Stimulated activated CD4-positive, alpha-beta T cell treated with anti-CD3 and anti-CD28 coated beads, Interleukin-2, amount 100 ng/mL, for 24 hours (primary cell): ENCODE measurements at regions not wholly inside any gene's neighbourhood (a gene's known extent, or its start where the extent isn't known, plus 50 kb on each side); places are given as distances from the start of the nearest gene placed in this dataset.
"Not testable (repeated sequence)": the region's sequence is repeated elsewhere in the genome, so short reads cannot be mapped to it uniquely, and the experiment has no call there.

Source experiments
- DNase-seq, 2 donors: peaks; one replicate each; pipeline ENCODE4 v3.0.0-alpha.2; 2020

DNA sequence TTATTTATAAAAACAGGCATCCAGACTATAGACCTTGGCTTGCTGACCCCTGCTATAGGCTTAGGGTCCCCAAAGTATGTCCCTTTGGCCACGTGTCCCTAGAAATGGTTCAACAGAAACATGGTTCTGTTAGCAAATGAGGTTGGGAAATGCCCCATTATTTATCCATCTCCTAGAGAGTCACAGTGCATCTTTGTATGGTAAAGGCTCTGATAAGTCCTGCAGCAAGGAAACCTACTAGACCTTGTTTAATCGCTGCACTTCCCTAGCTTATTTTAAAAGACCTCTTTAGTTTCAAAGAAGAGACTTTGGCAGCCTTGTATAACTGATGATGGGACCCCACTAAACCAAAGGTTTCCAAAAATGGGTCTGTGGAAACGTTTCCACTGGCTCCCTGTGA is 471.5 kb downstream of the MED13L start:
- DNase-seq, result no peak

DNA sequence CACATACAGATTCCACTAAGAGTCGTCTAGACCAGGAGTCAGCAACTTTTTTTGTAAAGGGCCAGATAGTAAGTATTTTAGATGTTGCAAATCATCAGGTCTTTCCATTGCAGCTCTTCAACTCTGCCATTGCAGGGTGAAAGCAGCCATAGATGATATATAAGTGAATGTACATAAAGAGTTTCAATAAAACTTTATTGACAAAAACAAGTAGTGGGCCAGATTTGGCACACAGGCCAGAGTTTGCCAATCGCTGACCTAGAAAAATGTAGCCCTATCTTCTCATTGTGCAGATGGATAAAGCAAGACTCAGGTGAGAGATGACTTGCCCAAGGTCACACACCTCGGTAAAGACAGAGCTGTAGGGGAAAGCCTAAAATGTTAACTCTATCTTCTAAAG is 474.7 kb downstream of the MED13L start:
- DNase-seq, result no peak

DNA sequence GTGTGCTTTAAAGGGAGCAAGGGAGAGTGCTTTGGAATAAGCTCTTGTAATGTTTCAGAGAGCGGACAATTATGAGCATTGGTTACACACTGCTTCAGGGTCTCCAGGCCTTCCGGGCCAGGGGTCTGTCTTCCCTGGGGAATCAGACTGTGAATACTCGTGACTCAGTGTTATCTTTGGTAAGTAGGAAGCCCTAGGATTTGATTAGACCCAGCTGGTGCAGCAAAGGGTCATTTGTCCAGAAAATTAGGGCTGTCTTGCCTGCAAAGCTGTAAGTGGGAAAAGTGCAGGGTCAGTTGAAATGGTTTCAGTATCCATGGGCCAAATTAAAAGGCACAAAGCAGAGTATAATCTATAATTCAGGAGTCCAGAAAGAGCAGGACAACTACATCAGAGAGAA is 475.6 kb downstream of the MED13L start:
- no peak for DNase-seq

DNA sequence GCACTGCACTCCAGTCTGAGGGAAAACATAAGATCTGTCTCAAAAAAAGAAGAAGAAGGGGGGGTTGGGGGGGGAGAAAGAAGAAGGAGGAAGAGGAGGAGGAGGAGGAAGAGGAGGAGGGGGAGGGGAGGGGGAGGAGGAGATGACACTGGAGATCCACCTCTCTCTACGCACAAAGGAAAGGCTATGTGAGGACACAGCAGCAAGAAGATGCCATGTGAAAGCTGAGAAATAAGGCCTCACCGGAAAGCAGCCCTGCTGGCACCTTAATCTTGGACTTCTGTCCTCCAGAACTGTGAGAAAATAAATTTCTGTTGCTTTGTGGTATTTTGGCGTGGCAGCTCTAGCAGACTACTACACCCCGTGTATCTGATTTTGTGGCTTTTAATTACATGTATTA is 477.9 kb downstream of the MED13L start:
- no peak for DNase-seq

DNA sequence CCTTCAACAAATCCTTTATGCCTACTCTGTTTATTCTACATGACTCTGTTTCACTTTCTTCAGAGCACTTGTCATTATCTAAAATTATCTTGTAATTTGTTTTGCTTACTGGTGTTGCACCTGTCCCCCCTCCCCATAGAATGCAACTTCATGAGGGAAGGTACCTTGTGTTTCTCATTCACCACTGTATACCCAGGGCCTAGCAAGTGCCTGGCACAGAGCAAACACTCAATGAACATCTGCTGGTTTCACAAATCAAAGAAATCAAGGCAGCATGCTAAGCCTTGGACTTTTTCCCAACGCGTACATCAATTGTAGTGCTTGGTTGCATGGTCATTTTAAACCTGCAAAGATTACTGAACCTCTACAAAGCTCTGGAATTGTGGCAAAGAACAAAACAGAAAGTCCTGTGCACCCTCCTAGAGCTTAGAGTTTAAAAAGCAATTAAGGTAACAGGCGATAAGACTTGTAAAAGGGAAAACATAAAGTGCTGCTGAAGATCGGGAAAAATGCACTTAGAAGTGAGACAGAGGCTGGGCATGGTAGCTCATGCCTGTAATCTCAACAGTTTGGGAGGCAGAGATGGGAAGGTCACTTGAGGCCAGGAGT is 479.1 kb downstream of the MED13L start:
- no peak for DNase-seq

DNA sequence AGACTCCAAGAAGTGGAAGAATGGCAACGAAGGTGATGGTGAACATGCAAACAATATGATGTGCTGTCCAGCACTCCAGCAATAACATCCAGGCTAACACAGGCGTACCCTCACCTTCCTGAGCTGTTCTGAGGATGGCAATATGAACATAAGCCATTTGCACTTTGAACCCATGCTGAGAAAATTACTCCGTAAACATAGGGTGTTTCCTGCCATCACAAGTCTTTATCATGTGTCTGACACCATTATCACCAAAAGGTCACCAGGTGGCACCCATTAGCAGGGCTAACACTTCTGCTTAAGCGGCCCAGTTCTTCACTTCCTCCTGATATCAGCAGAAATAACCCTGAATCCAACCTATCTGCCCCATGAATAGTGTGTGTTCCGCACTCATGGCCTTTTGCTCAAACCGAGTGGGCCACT is 482.8 kb downstream of the MED13L start:
- no peak for DNase-seq

DNA sequence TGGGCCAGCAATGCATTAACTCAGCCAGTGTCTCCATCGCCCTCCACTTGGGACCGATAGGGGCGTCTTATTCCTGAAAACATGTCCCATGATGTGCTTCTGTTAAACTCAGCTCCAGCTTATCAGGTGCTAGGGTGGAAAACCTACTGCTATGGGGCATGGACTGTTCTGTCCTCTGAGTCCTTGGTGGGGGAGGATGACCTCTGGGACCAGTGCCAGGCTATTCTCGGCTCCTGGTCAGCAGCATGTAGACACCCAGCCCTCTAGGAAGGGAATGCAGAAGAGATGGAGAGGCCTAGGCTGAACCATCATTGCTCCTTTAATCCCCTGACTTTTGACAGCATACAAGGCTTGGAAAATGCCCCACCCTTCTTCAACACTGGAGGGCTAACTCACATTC is 486.2 kb downstream of the MED13L start:
- DNase-seq, result no peak

DNA sequence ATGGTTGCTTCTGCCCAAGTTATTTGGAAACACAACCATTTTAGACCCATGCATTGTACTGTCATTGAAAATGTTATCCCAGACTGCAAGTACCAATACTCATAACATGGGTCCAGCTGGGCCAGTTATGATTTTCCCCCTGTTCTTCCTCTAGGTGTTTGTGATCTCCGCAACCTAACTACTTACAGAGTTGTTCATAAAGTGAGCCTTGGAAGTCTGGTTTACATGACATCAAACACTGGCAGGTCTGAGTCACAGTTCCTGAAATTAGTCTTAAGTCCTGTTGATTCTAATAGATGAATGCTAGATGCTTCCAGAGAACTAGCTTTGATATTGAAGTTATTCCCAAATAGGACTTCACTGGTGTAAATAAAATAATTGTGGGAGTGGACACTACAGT is 487.0 kb downstream of the MED13L start:
- DNase-seq, result no peak

DNA sequence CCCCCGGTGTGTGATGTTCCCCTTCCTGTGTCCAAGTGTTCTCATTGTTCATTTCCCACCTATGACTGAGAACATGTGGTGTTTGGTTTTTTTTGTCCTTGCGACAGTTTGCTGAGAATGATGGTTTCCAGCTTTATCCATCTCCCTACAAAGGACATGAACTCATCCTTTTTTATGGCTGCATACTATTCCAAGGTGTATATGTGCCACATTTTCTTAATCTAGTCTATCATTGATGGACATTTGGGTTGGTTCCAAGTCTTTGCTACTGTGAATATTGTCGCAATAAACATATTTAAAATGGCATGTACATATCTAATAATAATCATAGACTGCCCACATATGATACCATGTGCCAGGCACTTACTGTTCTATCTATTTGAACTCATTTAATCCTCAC is 491.0 kb downstream of the MED13L start:
- not testable (repeated sequence) for DNase-seq

DNA sequence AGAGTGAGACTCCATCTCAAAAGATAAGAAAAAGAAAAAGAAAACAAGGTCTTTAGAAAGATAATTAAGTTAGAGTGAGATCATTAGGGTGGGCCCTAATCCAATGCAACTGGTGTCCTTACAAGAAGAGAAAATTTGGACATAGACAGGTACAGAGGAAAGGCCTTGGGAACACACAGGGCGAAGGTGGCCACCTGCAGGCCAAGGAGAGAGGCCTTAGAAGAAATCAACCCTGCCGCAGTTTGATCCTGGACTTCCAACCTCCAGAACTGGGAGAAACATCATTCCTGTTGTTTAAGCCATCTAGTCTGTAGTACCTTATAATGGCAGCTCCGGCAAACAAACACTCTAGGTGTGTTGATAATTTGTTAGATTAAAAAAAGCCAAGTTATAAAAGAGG is 491.9 kb downstream of the MED13L start:
- no peak for DNase-seq

DNA sequence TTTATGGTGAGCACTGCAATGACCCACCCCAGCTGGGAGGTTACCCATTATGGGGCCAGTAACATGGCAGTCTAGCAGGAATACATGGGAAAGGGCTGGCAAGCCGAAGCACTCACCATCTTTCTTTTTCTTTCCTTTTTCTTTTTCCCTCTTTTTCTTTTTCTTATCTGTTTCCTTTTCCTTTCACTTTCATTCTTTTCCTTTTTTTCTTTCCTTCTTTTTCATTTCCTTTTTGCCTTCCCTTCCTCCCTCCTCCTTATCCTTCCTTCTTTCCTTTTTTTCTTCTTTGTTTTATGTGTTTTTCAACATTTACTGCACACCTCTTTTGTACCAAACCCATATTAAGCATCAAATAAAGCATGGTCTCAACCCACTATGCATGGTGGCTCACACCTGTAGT is 501.1 kb downstream of the MED13L start:
- DNase-seq, result no peak

DNA sequence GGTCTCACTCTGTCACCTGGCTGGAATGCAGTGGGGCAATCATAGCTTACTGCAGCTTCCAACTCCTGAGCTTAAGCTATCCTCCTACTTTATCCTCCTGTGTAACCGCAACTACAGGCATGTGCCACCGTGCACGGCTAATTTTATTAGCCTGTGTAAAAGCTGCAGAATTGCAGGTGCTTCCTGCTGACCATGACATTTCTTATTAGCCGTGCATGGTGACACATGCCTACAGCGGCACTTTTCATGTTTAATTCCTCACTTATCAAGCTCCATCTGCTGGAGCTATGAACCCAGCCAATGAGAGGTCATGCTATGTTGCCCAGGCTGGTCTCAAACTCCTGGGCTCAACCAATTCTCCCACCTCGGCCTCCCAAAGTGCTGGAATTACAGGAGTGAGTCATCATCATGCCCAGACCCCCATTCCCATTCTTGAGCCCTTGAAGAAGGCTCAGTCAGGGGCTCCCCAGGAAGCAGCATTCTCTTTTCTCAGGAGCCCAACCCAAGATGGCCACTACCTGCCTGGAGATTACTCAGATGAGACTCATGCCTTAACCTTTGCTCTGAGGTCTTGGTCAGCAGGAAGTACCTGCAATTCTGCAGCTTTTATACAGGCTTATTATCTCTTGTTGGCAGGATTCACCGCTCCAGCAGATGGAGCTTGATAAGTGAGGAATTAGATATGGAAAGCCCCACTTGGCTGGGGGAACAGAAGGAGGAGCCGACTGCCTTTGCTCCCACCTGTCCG is 503.2 kb downstream of the MED13L start:
- DNase-seq, result no peak

DNA sequence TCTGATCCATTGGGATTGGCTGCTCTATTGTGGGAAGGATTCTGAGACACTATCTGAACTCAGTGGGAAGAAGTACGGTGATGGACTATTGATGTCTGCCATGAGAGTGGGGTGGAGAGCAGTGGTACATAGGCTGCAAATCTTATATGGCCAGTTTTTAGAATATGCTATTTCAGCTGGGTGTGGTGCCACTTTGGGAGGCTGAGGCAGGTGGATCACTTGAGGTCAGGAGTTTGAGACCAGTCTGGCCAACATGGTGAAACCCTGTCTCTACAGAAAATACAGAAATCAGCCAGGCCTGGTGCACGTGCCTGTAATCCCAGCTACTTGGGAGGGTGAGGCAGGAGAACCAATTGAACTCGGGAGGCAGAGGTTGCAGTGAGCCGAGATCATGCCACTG is 505.9 kb downstream of the MED13L start:
- no peak for DNase-seq

DNA sequence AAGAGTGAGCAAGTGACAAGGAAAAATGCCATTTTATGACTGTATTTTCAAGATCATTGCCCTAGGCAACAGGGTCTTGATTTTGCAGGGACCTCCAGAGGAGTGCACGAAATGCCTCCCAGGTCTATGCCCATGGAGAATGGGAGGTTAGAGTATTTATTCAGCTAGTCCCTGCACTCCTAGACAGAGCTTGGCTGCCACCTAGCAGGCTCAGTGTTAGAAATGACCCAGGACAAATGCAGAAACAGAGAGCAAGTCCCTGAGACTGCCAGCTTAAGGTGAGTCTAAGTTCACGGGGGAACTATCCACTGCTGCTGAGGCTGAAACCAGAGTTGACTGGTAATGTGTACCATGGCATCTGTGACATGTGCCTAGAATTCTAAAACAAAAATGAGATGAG is 506.4 kb downstream of the MED13L start:
- no peak for DNase-seq

DNA sequence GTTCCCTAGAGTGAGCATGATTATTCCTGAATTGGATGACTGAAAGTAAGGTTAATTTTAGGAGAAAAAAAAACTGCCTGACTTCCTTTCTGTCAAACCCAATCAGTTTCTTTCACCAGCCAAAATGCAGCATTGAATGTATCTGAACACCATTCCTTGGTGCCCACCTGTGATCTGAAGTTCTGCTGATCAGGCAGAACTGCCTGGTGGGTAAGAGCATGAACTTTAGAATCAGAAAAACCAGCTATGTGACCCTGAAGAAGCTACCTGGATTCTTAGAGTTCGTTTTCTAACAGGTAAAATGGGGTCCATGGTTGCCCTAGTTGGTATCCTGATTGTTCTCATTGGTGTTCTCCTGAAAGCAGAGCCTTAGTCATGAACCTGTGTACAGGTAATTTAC is 506.9 kb downstream of the MED13L start:
- DNase-seq, result no peak

DNA sequence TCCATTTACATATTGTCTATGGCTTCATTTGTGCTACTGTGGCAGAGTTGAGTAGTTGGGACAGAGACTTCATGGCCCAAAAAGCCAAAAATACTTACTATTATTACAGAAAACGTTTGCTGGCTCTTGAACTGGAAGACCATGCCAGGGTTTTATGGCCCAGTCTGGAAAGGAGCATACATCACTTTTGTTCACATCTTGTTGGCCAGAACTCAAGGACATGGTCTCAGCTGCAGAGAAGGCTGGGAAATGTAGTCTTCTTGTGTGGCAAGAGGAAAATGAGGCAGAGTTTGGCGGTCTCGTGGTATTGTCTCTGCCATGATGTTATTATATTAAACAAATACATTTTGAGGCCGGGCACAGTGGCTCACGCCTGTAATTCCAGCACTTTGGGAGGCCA is 509.6 kb downstream of the MED13L start:
- no peak for DNase-seq

DNA sequence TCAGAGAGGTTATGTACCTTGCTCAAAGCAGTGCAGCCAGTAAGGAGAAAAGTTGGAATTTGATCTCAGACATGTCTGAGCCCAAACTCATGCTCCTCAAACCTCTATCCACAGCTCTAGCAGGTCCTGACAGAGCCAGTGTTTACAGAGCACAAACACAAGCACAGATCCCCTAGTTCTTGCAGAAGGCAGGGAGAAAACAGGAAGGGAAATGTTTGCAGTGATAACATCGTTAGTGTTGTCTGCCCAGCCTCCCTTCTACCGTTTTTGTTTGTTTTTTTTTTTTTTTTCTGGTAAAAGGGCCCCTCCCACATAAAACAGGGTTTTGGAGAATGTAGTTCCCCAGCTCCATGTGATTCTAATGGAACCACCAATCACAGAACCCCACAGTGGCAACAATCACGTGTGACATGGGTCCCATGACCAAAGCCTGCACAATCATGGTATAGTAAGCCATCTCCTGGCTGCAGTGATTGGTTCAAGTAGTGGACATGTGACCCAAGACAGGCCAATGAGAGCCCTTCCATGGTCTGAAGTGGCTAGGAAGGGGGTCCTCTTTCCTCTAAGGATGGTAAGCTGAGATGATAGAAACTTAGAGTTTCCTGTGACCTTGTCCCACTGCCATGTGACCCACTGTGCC is 513.4 kb downstream of the MED13L start:
- no peak for DNase-seq

DNA sequence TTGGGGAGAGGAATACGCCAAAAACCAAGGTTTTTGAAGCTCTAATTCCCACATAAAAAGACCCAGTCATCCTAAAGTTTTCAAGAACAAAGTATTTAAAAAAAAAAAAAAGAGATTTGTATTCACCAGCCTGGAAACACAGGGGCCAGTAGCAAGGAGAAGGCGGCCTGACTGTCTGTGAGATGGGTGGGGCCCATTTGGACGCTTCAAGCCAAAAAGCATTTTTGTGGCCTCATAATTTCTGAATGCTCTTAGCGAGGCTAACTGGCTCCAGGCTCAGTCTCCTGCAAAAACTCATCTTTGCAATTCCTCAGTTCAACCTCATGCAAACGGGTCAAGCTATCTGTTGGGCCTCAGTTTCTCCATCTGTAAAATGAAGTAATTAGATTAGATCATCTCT is 514.1 kb downstream of the MED13L start:
- DNase-seq, result no peak

DNA sequence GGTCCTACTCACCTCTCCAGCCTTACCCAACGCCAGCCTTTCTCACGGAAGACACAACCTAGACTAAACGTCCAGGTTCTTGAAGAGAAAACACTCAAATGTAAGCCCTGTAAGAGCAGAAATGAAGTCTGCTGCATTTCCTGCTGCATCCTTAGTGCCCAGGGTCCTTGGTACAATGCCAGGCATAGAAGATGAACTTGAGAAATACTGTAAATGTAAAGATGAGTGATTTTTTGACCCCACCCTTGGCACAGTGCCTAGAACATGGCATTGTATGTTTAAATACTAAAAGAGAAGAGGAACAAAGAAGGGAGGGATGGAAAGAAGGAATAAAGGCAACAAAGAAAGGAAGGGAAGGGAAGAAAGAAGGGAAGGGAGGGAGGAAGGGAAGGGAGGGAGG is 514.6 kb downstream of the MED13L start:
- no peak for DNase-seq

DNA sequence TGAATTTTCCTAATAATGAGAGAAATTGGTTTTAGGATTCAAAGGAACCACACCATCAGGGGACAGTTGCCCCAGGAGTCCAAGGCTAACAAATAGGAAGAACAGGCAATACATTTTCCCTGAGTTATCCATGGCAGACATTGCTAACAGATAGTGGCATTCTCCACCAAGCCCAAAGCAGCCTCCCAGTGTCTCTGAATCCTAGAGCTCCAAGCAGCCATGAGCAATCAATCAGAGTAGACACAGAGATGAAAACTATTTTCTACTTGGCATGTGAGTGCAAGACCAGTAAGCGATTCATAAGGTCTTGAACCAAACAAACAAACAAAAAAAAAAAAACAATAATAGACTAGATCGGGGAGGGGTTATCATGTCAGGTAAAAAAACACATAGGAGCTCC is 515.7 kb downstream of the MED13L start:
- DNase-seq, result no peak

DNA sequence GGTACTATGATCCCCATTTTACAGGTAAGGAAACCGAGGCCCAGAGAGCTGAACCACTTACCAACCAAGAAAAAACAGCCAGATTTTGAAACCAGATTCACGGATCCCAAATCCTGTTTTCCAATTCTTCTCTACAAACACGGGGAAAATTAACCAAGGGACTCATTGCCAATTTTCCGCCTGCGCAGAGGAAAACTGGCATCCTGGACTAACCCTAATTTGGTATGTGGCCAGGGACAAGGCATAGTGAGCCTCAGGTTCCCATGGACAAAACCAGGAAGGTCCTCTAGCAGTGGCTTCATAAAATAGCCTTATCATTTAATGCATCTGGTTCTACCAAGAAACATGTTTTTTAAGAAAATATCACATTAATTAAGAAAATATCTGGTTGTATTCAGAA is 517.3 kb downstream of the MED13L start:
- DNase-seq, result no peak

DNA sequence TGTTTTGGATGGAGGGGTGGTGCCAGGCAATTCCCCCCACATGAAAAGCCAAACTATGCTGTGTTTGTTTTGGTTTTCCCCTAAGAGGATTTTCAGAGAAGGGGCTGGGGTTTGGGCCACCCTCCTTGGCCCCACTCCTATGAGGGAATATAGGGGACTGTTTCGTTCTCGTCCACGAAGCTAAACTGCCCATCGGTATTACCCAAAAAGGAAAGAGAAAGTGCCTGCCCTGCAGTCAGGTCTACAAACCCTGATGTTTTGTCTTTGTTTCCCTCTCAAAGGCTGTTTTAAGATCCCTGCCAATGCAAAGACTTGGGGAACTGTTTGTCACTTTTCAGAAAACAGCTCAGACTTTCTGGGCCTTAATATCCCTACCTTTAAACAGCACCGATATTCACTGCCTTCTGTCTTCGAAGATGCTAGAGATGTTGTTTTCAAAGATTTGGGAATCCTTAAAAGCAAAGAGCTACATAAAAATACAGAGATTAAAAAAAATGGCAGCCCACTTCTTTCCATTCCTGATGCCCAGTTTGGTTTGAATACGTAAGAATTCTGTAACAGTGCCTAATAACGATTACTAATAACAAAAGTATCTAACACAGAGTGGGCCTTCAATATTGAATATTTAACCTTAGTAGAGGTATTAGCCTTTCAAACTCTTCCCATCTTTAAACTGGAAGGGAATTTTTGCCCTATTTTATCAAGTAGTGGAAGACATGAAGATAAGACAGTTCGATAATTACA is 518.4 kb downstream of the MED13L start:
- no peak for DNase-seq

DNA sequence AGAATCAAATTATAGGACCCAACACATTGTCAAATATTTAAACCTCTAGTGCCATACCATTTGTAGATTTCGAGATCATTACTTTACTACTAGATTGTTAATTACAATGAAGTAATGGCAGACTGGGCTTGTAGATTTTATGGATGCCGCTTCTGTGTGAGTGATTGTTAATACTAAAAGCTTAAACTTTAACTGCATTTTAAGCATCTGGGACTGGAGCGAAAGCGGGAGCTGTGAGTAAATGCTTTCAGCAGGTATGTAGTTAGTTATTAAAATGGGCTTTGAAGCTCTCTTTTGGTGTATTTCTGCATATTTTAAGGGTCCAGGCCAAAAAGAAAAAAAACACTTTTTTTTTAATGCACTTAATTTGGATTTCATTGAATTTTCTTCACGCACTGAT is 519.3 kb downstream of the MED13L start:
- no peak for DNase-seq

DNA sequence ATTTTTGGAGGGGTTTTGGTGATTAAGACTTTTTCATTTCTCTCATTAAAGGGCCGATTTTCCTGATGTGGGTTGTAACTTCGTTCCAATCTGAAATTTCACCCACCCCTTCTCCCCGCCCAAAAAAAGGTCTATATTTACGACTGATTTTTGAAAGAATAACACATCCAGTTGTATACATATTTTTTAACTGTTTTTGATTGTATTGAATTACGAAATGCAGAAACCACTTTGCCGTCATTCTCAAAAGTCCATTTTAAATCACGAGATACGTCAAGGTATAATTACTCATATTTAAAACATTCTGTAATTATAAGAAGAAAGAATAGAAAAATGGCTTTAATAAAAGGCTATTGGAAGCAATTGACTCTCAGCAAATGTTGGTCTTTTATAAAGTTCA is 520.7 kb downstream of the MED13L start:
- DNase-seq, result no peak
